Osteocyte (in vitro differentiated cells): ENCODE measurements at regions not wholly inside any gene's neighbourhood (a gene's known extent, or its start where the extent isn't known, plus 50 kb on each side); places are given as distances from the start of the nearest gene placed in this dataset.
"Not testable (repeated sequence)": the region's sequence is repeated elsewhere in the genome, so short reads cannot be mapped to it uniquely, and the experiment has no call there.

Source experiments
- DNase-seq: peaks from one replicate; pipeline ENCODE4 v3.0.0; 2021; ENCODE audit warnings: mixed read lengths; ENCODE audit not compliant: unreplicated experiment; ENCODE audit errors: extremely low spot score
- H3K27ac Mint-ChIP-seq: one replicate; pipeline ENCODE4 v1.8.0; 2021; ENCODE audit warnings: mild to moderate bottlenecking, mixed read lengths; ENCODE audit not compliant: unreplicated experiment
- H3K27me3 Mint-ChIP-seq: one replicate; pipeline ENCODE4 v1.8.0; 2021; ENCODE audit warnings: mixed read lengths; ENCODE audit not compliant: unreplicated experiment
- H3K36me3 Mint-ChIP-seq: one replicate; pipeline ENCODE4 v1.8.0; 2021; ENCODE audit warnings: mixed read lengths; ENCODE audit not compliant: unreplicated experiment
- H3K4me1 Mint-ChIP-seq: one replicate; pipeline ENCODE4 v1.8.0; 2021; ENCODE audit warnings: mixed read lengths; ENCODE audit not compliant: unreplicated experiment
- H3K4me3 Mint-ChIP-seq: one replicate; pipeline ENCODE4 v1.8.0; 2021; ENCODE audit warnings: mild to moderate bottlenecking, moderate library complexity, mixed read lengths; ENCODE audit not compliant: unreplicated experiment
- H3K9me3 Mint-ChIP-seq: one replicate; pipeline ENCODE4 v1.8.0; 2021; ENCODE audit warnings: mixed read lengths; ENCODE audit not compliant: unreplicated experiment
- TF ChIP-seq, protein P1 (sequence below): fragments of 200-600 bp; sonication (generic); IDR thresholded peaks from 2 replicates; pipeline ENCODE4 v1.5.0; 2021; ENCODE audit warnings: antibody characterized with exemption, mild to moderate bottlenecking, moderate library complexity

DNA sequence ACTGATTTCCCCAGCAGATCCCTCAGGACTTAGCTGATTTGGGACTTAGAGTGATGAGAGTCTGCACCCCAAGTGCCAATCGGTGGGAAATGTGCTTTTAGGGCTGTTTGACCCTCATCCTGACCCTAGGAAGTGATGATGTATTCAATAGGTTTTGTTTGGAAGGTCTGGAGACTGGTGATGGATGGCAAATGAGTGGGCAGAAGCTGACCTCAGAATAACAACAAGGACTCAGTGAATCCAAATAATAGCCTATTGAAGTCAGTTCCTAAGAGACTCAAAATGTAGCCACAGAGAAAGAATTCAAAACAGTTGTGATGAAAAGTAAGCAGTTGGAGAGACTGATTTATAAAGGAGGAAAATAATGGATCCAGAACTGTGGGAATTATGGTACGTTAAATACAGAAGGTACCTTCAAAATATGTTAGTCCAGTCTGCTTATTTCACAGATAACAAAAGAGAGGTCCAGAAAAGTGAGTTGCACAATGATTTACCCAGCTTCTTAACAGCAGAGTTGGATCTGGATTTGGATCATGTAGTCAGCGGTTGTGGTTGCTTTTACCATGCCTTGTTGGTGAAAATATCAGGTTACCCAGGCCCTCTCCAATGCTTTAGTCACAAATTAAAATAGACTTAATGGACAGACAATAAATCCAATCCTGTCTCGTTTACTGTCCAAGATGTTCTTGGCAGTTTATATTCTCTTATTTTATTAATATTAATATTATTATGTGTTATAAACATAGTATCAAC, 123.0 kb upstream of the PTBP2 start:
- Mint-ChIP-seq H3K9me3 (peaks cover 2% of the 10 kb centered on the region), H3K4me3 (no peak overlapping the region), H3K27me3 (peaks cover 3% of the 10 kb centered on the region), H3K4me1 (no peaks in the 10 kb centered on the region), H3K36me3 (no peaks in the 10 kb centered on the region), H3K27ac (no peak overlapping the region)
- no peak for DNase-seq
- TF ChIP-seq, protein P1, sequence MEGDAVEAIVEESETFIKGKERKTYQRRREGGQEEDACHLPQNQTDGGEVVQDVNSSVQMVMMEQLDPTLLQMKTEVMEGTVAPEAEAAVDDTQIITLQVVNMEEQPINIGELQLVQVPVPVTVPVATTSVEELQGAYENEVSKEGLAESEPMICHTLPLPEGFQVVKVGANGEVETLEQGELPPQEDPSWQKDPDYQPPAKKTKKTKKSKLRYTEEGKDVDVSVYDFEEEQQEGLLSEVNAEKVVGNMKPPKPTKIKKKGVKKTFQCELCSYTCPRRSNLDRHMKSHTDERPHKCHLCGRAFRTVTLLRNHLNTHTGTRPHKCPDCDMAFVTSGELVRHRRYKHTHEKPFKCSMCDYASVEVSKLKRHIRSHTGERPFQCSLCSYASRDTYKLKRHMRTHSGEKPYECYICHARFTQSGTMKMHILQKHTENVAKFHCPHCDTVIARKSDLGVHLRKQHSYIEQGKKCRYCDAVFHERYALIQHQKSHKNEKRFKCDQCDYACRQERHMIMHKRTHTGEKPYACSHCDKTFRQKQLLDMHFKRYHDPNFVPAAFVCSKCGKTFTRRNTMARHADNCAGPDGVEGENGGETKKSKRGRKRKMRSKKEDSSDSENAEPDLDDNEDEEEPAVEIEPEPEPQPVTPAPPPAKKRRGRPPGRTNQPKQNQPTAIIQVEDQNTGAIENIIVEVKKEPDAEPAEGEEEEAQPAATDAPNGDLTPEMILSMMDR = no peak

DNA sequence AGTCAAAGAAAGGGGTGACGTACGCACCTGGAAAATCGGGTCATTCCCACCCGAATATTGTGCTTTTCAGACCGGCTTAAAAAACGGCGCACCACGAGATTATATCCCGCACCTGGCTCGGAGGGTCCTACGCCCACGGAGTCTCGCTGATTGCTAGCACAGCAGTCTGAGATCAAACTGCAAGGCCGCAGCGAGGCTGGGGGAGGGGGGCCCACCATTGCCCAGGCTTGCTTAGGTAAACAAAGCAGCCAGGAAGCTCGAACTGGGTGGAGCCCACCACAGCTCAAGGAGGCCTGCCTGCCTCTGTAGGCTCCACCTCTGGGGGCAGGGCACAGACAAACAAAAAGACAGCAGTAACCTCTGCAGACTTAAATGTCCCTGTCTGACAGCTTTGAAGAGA, 117.0 kb upstream of the PTBP2 start:
- not testable (repeated sequence) for H3K9me3 Mint-ChIP-seq, H3K36me3 Mint-ChIP-seq, H3K4me3 Mint-ChIP-seq, H3K27me3 Mint-ChIP-seq, DNase-seq, H3K27ac Mint-ChIP-seq, H3K4me1 Mint-ChIP-seq

DNA sequence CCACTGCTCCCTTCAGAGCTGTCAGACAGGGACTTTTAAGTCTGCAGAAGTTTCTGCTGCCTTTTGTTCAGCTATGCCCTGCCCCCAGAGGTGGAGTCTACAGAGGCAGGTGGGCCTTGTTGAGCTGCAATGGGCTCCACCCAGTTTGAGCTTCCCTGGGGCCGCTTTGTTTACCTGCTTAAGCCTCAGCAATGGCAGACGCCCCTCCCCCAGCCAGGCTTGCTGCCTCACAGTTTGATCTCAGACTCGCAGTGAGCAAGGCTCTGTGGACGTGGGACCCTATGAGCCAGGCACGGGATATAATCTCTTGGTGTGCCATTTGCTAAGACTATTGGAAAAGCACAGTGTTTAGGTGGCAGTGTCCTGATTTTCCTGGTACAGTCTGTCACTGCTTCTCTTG, 104.2 kb upstream of the PTBP2 start:
- H3K36me3 Mint-ChIP-seq, H3K9me3 Mint-ChIP-seq, DNase-seq, H3K27ac Mint-ChIP-seq, H3K4me1 Mint-ChIP-seq, H3K4me3 Mint-ChIP-seq: not testable (repeated sequence)
- H3K27me3 Mint-ChIP-seq = peaks cover 38% of the 10 kb centered on the region

DNA sequence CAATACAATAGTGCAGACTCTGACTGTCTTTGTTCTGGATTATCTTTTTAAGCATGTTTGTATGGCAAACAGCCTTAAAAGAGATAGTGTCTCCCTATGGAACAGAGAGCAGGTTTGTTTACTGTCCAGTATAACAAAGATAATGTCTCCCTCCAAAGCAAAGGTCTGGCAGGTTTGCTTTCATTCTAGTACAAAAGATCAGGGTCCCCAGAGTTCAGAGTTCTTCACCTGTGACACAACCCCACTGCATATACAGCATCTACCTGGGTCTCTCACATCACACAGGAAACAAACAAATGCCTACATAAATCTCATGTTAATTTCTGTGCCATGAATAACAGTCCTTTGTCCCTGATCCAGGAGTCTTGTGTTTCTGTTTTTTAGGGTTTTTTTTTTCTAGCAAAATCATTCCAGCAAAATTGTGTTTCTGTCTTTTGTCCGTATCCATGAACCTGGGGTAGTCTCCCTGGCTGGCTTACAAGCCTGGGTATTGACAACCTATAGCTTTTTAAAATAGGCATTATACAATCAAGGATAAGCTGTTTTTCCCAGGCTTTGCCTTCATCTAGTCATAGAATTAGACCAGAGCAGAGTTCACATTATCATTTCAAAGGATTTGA, 89.4 kb upstream of the PTBP2 start:
- Mint-ChIP-seq H3K9me3 (no peaks in the 10 kb centered on the region), H3K4me1 (no peaks in the 10 kb centered on the region), H3K27me3 (peaks cover under 1% of the 10 kb centered on the region), H3K36me3 (no peaks in the 10 kb centered on the region), H3K27ac (no peak overlapping the region), H3K4me3 (no peak overlapping the region)
- DNase-seq = no peak
- TF ChIP-seq, protein P1 = no peak

DNA sequence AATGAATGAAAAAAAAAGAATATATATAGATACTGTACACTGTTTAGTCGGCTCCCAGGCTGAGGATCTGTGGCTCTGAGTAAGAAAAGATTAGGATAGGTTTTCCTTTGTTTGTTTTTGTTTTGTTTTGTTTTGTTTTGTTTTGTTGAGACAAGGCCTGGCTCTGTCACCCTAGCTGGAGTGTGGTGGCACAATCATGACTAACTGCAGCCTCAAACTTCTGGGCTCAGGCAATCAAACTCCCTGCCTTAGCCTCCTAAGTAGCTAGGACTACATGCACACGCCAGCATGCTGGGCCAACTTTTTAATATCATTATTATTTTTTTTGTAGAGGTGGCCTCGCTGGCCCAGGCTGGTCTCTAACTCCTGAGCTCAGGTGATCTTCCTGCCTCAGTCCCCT, 87.9 kb upstream of the PTBP2 start:
- Mint-ChIP-seq H3K27me3 (no peaks in the 10 kb centered on the region), H3K4me1 (no peaks in the 10 kb centered on the region), H3K36me3 (no peaks in the 10 kb centered on the region), H3K9me3 (no peaks in the 10 kb centered on the region), H3K4me3 (no peak overlapping the region), H3K27ac (no peak overlapping the region)
- TF ChIP-seq, protein P1 = no peak
- no peak for DNase-seq

DNA sequence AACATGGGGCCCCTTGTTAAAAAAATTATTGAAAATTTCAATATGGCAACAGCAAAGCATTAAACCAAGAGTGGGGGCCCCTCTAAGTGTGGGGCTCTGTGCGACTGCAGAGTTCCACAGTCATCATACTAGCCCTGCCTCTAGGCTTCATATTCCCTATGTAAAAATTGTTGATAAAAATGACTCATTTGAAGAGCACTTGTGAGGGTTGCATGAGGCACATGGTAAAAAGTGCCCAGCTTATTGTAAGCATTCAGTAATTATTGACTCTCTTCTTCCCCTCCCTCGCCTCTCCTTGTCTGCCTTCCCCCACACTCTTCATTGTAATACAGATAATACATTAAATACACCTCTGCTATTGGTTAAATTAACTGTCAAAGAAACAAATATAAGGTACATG, 86.7 kb upstream of the PTBP2 start:
- DNase-seq = no peak
- H3K4me1 Mint-ChIP-seq = no peaks in the 10 kb centered on the region
- H3K27ac Mint-ChIP-seq = no peak overlapping the region
- no peak overlapping the region for H3K4me3 Mint-ChIP-seq
- no peaks in the 10 kb centered on the region for H3K27me3 Mint-ChIP-seq
- TF ChIP-seq, protein P1 = no peak
- H3K9me3 Mint-ChIP-seq = no peaks in the 10 kb centered on the region
- no peaks in the 10 kb centered on the region for H3K36me3 Mint-ChIP-seq
